ENCODE measurements at regions not wholly inside any gene's neighbourhood (a gene's known extent, or its start where the extent isn't known, plus 50 kb on each side); places are given as distances from the start of the nearest gene placed in this dataset.

DNA sequence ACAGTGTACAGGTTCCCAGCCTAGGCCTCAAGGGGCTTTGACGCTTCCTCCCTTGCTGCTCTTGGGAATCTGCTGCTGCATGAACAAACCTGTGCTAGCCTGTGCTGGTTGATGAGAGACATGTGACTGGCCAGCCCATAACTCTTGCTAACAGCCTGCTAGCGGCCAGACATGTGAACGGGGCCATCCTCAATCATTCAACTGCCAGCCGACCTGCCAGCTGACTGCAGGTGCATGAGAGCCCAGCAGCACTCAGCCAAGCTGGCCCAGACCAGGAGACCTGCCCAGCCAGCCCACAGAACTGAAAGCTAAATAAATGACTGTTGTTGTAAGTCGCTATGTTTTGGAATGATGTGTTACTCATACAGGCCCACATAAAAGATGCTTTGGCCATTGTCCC lies 82.4 kb upstream of the DLG1 start:
- DNase-seq (no peak), ATAC-seq (ENCODE audit: low read depth) (no peak)
- CTCF ChIA-PET: no interaction called here
- intact Hi-C loops (cut with micrococcal nuclease): no loop called here
- POLR2A ChIA-PET: no interaction called here
- Mint-ChIP-seq H3K27me3 (peaks cover 2% of the 10 kb centered on the region), H3K27ac (no peak overlapping the region), H3K4me1 (no peaks in the 10 kb centered on the region), H3K4me3 (no peak overlapping the region), H3K36me3 (ENCODE audit: low read depth) (no peaks in the 10 kb centered on the region), H3K9me3 (peaks cover 2% of the 10 kb centered on the region)
- TF ChIP-seq, protein P1, sequence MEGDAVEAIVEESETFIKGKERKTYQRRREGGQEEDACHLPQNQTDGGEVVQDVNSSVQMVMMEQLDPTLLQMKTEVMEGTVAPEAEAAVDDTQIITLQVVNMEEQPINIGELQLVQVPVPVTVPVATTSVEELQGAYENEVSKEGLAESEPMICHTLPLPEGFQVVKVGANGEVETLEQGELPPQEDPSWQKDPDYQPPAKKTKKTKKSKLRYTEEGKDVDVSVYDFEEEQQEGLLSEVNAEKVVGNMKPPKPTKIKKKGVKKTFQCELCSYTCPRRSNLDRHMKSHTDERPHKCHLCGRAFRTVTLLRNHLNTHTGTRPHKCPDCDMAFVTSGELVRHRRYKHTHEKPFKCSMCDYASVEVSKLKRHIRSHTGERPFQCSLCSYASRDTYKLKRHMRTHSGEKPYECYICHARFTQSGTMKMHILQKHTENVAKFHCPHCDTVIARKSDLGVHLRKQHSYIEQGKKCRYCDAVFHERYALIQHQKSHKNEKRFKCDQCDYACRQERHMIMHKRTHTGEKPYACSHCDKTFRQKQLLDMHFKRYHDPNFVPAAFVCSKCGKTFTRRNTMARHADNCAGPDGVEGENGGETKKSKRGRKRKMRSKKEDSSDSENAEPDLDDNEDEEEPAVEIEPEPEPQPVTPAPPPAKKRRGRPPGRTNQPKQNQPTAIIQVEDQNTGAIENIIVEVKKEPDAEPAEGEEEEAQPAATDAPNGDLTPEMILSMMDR (IDR thresholded peaks at IDR 0.05): no peak

DNA sequence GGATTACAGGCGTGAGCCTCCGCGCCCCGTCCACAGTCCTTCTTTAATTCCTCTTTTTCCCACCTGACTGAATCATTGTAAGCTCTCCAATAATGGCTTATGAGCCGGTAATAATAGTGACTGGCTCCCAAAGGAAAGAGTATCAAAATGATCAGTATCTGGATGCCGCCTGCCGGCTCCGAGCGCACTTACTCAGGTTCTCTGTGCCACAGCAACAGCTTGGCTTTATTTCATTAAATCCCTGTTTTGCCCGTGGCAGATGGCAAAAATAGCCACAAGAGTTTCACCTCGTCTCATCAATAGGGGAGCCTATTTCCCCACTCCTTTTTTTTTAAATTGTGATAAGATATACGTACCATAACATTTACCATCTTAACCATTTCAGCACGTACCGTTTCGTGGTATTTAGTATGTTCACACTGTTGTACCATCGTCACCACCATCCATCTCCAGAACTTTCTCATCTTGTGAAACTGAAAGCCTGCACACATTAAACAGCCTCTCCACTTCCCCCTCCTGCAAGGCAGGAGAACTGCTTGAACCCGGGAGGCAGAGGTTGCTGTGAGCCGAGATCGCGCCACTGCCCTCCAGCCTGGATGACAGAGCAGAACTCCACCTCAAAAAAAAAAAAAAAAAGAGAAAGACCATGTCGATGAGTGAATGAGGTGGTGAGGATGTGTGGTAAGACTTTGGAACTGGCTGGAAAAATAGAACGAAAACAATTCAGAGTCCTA lies 80.7 kb upstream of the DLG1 start:
- H3K9me3 Mint-ChIP-seq: no peaks in the 10 kb centered on the region
- ChIA-PET CTCF (no interaction called here), POLR2A (no interaction called here)
- ATAC-seq (ENCODE audit: low read depth) (no peak), DNase-seq (no peak)
- H3K4me1 Mint-ChIP-seq: no peaks in the 10 kb centered on the region
- no peaks in the 10 kb centered on the region for H3K36me3 Mint-ChIP-seq (ENCODE audit: low read depth)
- peaks cover 2% of the 10 kb centered on the region for H3K27me3 Mint-ChIP-seq
- H3K27ac Mint-ChIP-seq: no peak overlapping the region
- intact Hi-C loops (cut with micrococcal nuclease): no loop called here
- no peak overlapping the region for H3K4me3 Mint-ChIP-seq
- TF ChIP-seq, protein P1 (IDR thresholded peaks at IDR 0.05): no peak

DNA sequence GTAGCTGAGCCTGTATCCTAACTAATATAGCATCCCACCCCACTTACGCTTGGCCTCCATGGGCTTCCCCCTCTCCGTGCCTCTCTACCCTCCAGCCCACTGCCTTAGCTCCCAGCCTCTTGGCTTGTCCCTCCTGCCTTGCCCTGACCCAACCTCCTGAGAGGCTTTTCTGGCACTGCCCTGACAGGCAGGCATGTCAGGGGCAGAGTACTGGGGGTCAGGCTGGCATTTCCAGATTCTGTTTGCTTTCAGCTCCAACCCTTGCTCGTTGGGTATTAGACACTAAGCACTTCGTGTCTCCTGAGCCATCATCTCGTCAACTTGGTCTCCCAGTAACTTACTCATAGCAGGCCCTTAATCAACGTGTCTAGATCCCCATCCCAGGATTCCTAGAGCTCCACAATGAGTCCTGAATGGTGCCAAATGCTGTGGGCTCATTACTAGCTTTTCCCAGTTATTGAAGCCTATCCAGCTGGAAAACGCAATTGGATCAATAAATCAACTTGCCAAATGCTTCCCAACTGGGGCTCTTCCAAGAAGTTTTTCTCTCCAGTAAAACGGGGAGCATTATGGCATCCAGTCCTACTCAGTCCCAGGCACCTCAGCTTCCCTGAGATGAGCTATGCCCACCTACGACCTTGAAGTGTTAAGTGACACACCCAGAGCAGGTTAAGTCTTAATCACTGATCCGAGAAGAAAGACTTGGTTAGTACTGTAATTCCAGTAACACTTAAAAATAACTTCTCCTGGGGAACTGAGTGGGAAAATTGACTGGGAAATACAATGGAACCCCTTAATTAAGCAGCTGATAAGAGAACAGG lies 78.5 kb upstream of the DLG1 start:
- CTCF ChIA-PET: no interaction called here

DNA sequence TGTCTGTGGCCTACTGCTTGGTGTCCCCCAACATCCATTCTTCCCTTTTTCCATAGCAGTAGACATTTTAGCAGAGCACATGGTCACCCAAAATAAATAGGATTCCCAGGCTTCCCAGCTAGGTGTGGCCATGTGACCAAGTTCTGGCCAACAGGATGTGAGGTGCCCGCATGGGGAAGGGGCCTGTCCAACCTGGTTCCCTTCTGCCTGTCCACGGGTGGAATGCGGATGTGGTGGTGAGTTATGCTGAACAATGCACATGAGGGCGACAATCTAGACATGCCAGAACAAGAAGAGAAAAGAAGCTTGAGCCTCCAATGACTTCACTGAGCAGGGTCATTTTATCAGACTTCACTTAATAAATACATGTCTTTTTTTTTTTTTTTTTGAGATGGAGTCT lies 77.6 kb upstream of the DLG1 start:
- Mint-ChIP-seq H3K27ac (no peak overlapping the region), H3K4me1 (no peaks in the 10 kb centered on the region), H3K36me3 (ENCODE audit: low read depth) (no peaks in the 10 kb centered on the region), H3K4me3 (no peak overlapping the region), H3K27me3 (peaks cover 2% of the 10 kb centered on the region), H3K9me3 (no peaks in the 10 kb centered on the region)
- ATAC-seq (ENCODE audit: low read depth): no peak
- no peak for DNase-seq
- intact Hi-C loops (cut with micrococcal nuclease): no loop called here
- TF ChIP-seq, protein P1 (IDR thresholded peaks at IDR 0.05): no peak
- CTCF ChIA-PET: no interaction called here
- POLR2A ChIA-PET: no interaction called here

More for the DNA sequence above, 78.5 kb upstream of the DLG1 start:
- TF ChIP-seq, protein P1 (IDR thresholded peaks at IDR 0.05): no peak
- peaks cover 2% of the 10 kb centered on the region for H3K27me3 Mint-ChIP-seq
- H3K4me3 Mint-ChIP-seq: no peak overlapping the region
- no peak overlapping the region for H3K27ac Mint-ChIP-seq
- intact Hi-C loops (cut with micrococcal nuclease): no loop called here
- H3K4me1 Mint-ChIP-seq: no peaks in the 10 kb centered on the region
- ATAC-seq (ENCODE audit: low read depth): no peak
- no peaks in the 10 kb centered on the region for H3K36me3 Mint-ChIP-seq (ENCODE audit: low read depth)
- no peak for DNase-seq
- no peaks in the 10 kb centered on the region for H3K9me3 Mint-ChIP-seq
- POLR2A ChIA-PET: no interaction called here

DNA sequence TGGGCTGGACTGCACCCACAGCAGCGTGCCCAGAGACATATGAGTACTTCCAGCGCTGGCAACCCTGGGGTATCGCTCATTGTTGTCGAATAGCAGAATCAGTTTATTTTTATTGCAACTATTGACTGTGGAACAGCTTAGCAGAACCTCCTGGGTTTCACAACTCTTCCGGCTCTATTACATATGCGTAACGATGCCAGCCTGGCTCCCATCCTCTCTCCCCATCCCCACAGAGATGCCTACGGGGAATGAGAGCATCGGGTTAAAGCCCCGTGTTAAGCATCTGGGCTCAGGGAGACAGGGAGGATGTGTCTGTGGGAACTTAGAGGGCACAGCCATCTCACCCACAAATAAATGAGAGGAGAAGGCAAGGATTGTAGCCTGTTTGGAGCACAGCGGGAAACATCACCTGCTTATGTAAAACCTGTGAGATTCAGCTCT lies 76.6 kb upstream of the DLG1 start:
- POLR2A ChIA-PET: no interaction called here
- H3K9me3 Mint-ChIP-seq: no peaks in the 10 kb centered on the region
- intact Hi-C loops (cut with micrococcal nuclease): no loop called here

More for the DNA sequence above, 76.6 kb upstream of the DLG1 start:
- TF ChIP-seq, protein P1 (IDR thresholded peaks at IDR 0.05): no peak
- Mint-ChIP-seq H3K4me3 (no peak overlapping the region), H3K36me3 (ENCODE audit: low read depth) (no peaks in the 10 kb centered on the region), H3K27me3 (peaks cover 2% of the 10 kb centered on the region), H3K4me1 (no peaks in the 10 kb centered on the region), H3K27ac (no peak overlapping the region)
- CTCF ChIA-PET: no interaction called here
- ATAC-seq (ENCODE audit: low read depth): no peak
- no peak for DNase-seq

Measured in activated B cell treated with CpG ODN at 0.5 μM for 24 hours (primary cell).